LNCaP clone FGC (cell line): ENCODE measurements at regions not wholly inside any gene's neighbourhood (a gene's known extent, or its start where the extent isn't known, plus 50 kb on each side); places are given as distances from the start of the nearest gene placed in this dataset.

Source experiments
- DNase-seq: peaks from one replicate; pipeline ENCODE4 v3.0.0-alpha.2; 2011; ENCODE audit warnings: low read depth
- H3K4me3 ChIP-seq: 2 replicates; pipeline ENCODE4 v1.5.1; 2011; ENCODE audit warnings: mild to moderate bottlenecking, low read depth, low read length, control low read depth
- TF ChIP-seq, protein P1 (sequence below): IDR thresholded peaks from 2 replicates; pipeline ENCODE4 v1.5.1; 2012; ENCODE audit warnings: mild to moderate bottlenecking; ENCODE audit not compliant: control insufficient read depth, insufficient read depth; ENCODE audit errors: extremely low read depth

DNA sequence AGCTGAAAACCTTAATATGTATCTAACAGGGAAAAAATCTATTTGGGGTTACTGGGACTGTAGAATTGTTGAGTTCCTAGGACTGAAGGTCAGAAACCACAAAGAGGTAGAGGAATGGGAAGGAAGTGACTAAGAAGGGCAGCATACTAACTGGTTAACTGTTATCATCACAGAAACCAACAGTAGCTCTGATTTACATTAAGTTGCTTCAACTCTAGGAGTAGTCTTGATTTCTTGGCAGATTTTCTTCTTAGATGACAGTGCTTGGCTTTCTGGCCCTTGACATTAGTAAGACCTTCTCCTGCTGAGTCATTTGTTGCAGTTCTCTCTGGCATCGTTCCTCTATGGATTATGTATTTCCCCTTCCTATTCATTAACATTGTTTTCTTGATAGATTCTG, 116.1 kb upstream of the RASA1 start:
- no peak overlapping the region for H3K4me3 ChIP-seq
- TF ChIP-seq, protein P1, sequence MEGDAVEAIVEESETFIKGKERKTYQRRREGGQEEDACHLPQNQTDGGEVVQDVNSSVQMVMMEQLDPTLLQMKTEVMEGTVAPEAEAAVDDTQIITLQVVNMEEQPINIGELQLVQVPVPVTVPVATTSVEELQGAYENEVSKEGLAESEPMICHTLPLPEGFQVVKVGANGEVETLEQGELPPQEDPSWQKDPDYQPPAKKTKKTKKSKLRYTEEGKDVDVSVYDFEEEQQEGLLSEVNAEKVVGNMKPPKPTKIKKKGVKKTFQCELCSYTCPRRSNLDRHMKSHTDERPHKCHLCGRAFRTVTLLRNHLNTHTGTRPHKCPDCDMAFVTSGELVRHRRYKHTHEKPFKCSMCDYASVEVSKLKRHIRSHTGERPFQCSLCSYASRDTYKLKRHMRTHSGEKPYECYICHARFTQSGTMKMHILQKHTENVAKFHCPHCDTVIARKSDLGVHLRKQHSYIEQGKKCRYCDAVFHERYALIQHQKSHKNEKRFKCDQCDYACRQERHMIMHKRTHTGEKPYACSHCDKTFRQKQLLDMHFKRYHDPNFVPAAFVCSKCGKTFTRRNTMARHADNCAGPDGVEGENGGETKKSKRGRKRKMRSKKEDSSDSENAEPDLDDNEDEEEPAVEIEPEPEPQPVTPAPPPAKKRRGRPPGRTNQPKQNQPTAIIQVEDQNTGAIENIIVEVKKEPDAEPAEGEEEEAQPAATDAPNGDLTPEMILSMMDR = no peak
- DNase-seq = no peak

DNA sequence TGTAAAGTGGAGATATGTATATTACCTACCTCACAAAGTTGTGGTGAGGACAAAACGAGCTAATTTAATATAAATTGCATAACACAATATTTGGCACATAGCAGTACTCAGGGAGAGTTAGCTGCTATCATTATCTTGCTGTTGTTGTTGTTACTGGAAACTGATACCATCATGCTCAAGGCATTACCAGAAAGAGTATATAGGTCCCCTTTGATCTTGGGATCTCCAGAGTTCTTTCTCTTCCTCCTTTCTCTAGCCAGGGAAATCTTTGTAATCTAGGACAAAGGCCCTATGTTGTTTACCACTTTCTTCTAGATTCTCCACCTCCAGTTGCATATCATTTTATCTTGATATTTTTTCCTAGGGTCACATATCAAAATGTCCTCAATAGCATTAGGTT, 114.8 kb upstream of the RASA1 start:
- H3K4me3 ChIP-seq = no peak overlapping the region
- DNase-seq = no peak
- TF ChIP-seq, protein P1 = no peak

DNA sequence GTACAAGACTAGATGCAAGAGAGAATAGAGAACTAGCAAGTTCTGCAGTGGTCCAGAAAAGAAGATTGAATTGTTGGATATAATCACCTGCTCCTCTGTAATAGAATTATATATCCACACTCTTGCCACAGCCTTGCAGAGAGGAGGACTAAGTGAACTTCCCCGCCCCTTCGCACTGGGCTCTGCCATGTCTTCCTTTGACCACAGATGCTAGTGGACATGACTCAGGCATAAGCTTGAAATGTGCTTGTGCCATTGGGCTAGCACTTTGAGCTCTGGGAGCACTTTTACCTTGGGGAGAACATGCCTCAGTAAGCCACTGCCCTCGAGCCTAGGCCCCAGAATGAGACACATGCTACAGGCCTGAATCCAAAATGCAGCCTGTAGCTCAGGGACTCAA, 113.5 kb upstream of the RASA1 start:
- no peak for DNase-seq
- no peak overlapping the region for H3K4me3 ChIP-seq
- TF ChIP-seq, protein P1 = no peak

DNA sequence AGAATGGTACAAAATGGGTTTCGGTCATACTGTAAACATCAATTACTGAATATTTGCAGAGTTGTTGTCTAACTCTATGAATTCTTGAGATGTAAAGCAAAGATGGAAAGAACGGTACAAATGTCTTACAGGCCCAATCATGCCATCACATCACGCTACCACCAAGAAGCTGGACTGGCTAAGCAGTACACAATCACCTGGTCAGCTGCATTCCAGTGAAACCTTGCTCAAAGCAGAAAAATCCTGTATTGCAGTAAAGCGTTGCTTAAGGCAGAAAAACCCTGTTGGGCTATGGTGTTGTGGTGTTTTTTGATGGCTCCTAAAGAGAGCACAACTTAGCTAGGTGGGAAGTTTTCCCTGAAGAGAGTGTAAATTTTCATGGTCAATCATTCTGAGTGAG, 112.6 kb upstream of the RASA1 start:
- TF ChIP-seq, protein P1 = no peak
- DNase-seq = no peak
- H3K4me3 ChIP-seq = no peak overlapping the region

DNA sequence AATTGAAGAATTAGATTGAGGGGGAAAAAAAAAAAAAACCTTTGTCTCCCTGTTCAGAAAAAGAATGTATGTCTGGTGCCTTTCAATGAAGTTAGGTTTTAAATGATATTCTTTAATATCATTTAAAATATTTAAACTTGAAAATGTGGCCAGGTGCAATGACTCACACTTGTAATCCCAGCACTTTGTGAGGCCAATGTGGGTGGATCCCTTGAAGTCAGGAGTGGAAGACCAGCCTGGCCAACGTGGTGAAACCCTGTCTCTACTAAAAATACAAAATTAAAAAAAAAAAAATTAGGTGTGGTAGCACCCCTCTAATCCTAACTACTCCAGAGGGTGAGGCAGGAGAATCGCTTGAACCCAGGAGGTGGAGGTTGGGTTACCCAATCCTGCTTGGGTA, 111.1 kb upstream of the RASA1 start:
- no peak overlapping the region for H3K4me3 ChIP-seq
- TF ChIP-seq, protein P1 = no peak
- DNase-seq = no peak

DNA sequence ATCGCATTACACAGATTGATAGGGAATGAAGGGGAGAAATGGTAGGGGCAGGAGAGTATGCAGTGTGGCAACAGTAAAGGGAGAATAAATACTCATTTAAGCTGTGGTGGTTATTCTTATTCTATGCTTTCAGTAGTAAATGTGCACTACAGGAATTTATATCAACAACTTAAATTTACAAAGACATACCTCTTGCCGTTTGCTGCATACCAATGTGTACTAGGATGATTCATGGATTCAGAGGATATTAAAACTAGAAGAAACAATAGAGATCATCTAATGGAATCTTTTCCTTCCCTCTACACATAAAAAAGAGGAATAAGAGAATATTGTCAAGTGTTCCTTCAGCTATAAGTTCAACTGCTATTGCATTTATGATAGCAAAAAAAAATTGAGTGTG, 103.3 kb upstream of the RASA1 start:
- DNase-seq = no peak
- TF ChIP-seq, protein P1 = no peak
- no peak overlapping the region for H3K4me3 ChIP-seq

DNA sequence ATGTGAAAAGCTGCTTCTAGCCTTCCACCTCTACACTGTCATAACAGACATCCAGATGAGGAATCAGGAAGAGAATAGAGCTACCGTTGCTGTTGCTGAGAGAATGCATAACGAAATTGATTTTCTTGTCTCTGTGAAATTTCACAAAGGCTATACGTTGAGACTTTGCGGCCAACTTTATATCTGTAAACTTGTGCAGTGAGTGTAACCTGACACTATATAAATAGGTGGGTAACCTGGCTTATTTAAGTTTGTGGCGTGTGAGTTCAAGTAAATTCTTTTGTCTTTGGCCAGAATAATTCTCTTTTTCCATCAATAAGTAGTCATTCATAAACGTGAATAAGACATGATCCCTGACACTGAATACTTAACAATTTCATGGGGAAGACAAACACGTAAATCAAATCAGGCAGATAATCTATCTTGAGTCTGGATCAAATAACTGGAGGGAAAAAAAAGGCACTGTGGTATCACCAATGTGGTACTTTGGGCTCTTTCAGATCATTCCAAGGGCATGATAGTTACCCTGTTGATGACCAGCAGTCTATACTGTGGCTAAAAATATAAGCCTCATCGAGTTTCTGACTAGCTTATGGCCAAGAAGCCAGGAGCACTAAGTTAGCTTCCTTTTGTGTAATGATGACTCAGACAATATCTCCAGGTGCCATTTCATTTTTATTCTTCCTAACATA, 98.2 kb upstream of the RASA1 start:
- H3K4me3 ChIP-seq = no peak overlapping the region
- TF ChIP-seq, protein P1 = no peak
- DNase-seq = no peak
